ENCODE measurements at regions not wholly inside any gene's neighbourhood (a gene's known extent, or its start where the extent isn't known, plus 50 kb on each side); places are given as distances from the start of the nearest gene placed in this dataset.

DNA sequence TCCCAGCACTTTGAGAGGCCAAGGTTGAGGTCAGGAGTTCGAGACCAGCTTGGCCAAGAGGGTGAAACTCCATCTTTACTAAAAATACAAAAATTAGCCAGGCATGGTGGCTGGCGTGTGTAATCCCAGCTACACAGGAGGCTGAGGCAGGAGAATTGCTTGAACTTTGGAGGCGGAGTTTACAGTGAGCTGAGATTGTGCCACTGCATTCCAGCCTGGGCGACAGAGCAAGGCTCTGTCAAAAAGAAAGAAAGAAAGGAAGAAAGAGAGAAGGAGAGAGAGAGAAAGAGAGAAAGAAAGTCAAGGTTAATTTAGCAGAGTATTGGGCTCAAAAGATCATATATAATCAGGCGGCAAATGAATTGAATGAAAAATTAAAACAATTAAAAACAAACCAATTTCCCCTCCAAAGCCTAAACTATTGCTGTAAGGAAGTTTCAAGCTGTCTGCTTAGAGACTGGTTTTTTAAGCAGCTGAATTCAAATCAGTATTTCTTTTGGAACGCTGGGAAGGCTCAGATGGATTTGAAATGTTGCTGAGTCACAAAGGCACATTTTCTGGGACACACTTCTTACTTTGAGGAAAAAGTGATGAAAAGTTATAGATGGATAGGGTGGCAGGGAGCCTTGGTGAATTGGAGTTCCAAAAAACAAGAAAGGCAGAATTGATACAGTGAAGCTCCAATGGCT, 81.3 kb upstream of the BHLHE40 start:
- TF ChIP-seq FOXM1 (IDR thresholded peaks at IDR 0.05; ENCODE audit: borderline replicate concordance, low read depth) (no peak), RAD21 (IDR thresholded peaks at IDR 0.05; ENCODE audit: low read depth) (no peak)
- TF ChIP-seq, protein P1, sequence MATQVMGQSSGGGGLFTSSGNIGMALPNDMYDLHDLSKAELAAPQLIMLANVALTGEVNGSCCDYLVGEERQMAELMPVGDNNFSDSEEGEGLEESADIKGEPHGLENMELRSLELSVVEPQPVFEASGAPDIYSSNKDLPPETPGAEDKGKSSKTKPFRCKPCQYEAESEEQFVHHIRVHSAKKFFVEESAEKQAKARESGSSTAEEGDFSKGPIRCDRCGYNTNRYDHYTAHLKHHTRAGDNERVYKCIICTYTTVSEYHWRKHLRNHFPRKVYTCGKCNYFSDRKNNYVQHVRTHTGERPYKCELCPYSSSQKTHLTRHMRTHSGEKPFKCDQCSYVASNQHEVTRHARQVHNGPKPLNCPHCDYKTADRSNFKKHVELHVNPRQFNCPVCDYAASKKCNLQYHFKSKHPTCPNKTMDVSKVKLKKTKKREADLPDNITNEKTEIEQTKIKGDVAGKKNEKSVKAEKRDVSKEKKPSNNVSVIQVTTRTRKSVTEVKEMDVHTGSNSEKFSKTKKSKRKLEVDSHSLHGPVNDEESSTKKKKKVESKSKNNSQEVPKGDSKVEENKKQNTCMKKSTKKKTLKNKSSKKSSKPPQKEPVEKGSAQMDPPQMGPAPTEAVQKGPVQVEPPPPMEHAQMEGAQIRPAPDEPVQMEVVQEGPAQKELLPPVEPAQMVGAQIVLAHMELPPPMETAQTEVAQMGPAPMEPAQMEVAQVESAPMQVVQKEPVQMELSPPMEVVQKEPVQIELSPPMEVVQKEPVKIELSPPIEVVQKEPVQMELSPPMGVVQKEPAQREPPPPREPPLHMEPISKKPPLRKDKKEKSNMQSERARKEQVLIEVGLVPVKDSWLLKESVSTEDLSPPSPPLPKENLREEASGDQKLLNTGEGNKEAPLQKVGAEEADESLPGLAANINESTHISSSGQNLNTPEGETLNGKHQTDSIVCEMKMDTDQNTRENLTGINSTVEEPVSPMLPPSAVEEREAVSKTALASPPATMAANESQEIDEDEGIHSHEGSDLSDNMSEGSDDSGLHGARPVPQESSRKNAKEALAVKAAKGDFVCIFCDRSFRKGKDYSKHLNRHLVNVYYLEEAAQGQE (IDR thresholded peaks at IDR 0.05; ENCODE audit: low read depth): no peak

DNA sequence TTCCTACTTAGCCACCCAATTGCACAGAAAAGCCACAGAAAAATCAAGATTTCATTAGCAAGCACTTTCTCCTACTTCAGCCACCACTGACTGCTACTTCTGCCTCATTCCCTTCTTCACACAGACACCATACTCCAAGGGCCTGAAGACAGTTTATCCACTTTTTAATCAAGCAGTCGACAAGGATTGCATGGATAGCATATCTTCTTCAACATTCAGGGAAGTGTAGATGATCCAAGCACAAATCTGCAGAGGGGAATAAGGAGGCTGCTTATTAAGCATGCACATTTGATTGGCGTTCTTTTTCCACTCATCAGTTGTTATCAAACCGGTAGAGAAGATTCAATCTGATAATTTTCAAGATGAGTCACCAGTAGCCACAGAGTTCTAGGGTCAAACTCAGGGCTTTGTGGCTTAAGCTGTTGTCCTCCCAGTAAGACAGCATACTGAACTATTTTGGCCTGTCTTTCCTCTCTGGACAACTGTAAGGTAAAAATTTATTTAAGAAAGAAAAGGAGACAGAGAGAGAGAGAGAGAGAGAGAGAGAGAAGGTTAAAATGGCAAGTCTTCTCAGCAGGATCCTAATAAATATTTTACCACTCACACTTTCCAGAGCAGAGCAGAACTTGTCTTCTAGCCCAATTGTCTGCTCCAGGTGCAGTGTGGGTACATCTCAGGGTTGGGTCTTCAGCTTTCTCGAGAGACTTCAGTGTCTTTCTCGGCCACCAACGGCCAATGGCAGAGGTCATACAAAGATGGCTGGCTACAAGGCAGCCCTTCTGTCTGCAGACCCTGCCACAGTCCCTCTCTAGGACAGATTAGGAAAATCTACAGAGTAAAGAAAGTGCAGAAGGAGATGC, 80.6 kb upstream of the BHLHE40 start:
- TF ChIP-seq, protein P2, sequence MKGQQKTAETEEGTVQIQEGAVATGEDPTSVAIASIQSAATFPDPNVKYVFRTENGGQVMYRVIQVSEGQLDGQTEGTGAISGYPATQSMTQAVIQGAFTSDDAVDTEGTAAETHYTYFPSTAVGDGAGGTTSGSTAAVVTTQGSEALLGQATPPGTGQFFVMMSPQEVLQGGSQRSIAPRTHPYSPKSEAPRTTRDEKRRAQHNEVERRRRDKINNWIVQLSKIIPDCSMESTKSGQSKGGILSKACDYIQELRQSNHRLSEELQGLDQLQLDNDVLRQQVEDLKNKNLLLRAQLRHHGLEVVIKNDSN (IDR thresholded peaks at IDR 0.05): no peak
- no peak for TF ChIP-seq EGR1 (IDR thresholded peaks at IDR 0.05)
- no peak for TF ChIP-seq EP300 (IDR thresholded peaks at IDR 0.05; ENCODE audit: borderline replicate concordance)
- TF ChIP-seq NFIC (IDR thresholded peaks at IDR 0.05): no peak
- no peak for TF ChIP-seq TEAD4 (IDR thresholded peaks at IDR 0.05)

DNA sequence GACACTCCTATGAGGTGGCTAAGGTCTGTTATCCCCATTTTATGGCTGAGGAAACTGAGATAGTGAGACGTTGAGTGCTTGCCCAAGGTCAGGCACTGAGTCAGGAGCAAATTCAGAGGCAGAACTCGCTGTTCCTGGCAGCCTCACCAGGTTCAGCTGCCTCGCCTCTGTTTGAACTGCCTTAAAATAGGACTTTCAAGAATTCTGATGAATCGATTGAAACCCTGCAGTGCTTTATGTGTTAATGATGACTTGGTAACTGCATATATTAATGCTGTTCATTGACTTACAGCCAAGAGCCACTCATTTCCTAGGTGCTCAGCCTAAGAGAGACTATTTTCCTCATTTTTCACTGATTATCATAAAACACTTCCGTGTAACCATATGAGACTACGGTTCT, 79.5 kb upstream of the BHLHE40 start:
- TF ChIP-seq NFIC (IDR thresholded peaks at IDR 0.05) (no peak), EGR1 (IDR thresholded peaks at IDR 0.05) (no peak), TAF1 (IDR thresholded peaks at IDR 0.05; ENCODE audit: low read depth) (no peak), RAD21 (IDR thresholded peaks at IDR 0.05; ENCODE audit: low read depth) (no peak), ZBTB7A (IDR thresholded peaks at IDR 0.05; ENCODE audit: low read depth) (no peak), CEBPB (IDR thresholded peaks at IDR 0.05) (no peak)

DNA sequence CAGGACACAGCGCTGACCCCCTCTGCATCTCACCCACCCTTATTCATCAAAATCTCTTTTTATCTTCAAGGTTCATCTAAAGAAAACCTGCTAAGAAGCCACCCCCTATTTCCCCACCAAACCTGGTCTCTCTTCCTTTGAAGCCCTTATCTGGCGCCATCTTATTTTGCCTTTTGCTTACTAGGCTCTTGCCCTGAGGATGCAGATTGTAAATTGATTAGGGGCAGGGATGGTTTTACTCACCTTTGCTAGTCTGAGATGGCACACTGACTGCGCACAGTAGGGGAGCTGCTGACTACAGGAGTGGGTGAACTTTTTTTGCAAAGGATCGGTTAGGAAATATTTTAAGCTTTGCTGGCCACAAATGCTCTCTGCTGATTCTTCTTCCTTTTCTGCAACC, 78.9 kb upstream of the BHLHE40 start:
- TF ChIP-seq, protein P3, sequence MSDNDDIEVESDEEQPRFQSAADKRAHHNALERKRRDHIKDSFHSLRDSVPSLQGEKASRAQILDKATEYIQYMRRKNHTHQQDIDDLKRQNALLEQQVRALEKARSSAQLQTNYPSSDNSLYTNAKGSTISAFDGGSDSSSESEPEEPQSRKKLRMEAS (IDR thresholded peaks at IDR 0.05): no peak
- TF ChIP-seq, protein P1 (IDR thresholded peaks at IDR 0.05; ENCODE audit: low read depth): no peak
- TF ChIP-seq NFIC (IDR thresholded peaks at IDR 0.05): no peak
- no peak for TF ChIP-seq YY1 (IDR thresholded peaks at IDR 0.05; ENCODE audit: low read depth)
- no peak for TF ChIP-seq TCF12 (IDR thresholded peaks at IDR 0.05; ENCODE audit: low read depth)
- TF ChIP-seq EGR1 (IDR thresholded peaks at IDR 0.05): no peak
- no peak for TF ChIP-seq FOXM1 (IDR thresholded peaks at IDR 0.05; ENCODE audit: borderline replicate concordance, low read depth)
- TF ChIP-seq ZBTB7A (IDR thresholded peaks at IDR 0.05; ENCODE audit: low read depth): no peak
- TF ChIP-seq RAD21 (IDR thresholded peaks at IDR 0.05; ENCODE audit: low read depth): no peak
- TF ChIP-seq CEBPB (IDR thresholded peaks at IDR 0.05): no peak
- TF ChIP-seq TEAD4 (IDR thresholded peaks at IDR 0.05): no peak
- no peak for TF ChIP-seq CREB1 (IDR thresholded peaks at IDR 0.05; ENCODE audit: low read depth)
- TF ChIP-seq, protein P2 (IDR thresholded peaks at IDR 0.05): no peak
- no peak for TF ChIP-seq EP300 (IDR thresholded peaks at IDR 0.05; ENCODE audit: borderline replicate concordance)
- no peak for TF ChIP-seq TAF1 (IDR thresholded peaks at IDR 0.05; ENCODE audit: low read depth)

DNA sequence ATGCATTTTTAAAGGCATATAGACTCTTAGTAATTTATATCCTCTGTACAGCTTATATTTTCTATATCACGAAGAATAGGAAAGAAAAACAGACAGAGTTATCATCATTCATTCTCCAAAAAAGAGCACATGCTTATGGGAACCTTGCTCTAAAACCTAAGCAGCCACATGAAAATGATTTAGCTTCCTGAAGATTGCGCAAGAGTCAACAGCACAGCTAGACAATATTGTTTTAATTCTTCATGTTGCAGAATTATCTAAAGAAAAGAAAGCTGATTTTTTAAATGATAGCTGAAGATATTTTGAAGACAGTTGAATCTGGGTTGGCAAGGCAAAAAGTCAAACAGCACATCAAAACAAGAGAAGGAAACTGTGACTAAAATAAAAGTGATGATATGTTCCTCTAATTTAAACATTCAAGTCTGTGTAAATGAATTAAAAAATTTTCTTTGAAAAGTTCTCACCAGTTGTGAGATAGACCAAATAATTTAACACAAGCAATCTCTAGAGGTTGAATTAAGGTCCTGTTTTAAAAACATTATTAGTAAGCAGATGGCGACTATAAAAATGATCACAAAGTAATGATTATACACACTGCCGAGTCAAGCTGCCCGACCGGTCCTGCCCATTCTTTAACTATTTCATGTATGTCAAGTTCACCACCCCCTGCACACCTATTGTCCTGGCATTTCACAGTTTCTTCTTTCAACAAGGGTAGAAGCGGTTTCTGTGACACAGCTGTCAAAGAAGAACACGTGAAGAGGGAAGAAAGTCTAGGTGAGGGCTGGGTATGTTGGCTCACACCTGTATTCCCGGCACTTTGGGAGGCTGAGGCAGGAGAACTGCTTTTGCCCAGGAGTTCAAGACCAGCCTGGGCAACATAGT, 74.2 kb upstream of the BHLHE40 start:
- TF ChIP-seq YY1 (IDR thresholded peaks at IDR 0.05; ENCODE audit: low read depth) (no peak), CEBPB (IDR thresholded peaks at IDR 0.05) (peak; percentile 98)

DNA sequence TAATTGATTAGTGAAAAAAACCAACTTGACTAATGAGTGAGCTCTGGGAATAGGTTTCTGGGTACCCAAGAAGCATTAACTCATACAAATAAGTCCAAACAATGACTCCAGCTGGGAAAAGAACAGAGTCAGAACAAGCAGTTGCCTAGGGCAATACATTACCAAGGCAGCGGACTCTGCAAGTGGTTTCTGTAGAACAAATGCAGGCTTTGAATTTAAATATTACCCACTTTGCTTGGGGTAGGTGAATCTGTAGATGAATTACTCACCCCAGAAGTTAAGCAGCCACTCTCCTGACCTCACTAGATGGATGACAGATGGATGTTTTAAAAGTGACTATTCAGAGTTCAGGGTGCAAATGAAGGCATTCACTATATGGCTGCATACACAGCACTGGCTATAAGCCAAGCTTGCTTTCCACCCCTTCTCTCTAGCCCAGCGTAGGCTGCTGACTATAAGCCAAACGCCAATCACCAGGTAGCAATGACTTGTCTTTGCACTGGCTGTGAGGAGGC, 73.1 kb upstream of the BHLHE40 start:
- TF ChIP-seq, protein P1 (IDR thresholded peaks at IDR 0.05; ENCODE audit: low read depth): no peak
- TF ChIP-seq CREB1 (IDR thresholded peaks at IDR 0.05; ENCODE audit: low read depth) (no peak), NFIC (IDR thresholded peaks at IDR 0.05) (peak; percentile 34; the same call in 1 of the 2 replicates)

Data from Ishikawa (cell line).